ENCODE measurements at regions not wholly inside any gene's neighbourhood (a gene's known extent, or its start where the extent isn't known, plus 50 kb on each side); places are given as distances from the start of the nearest gene placed in this dataset. TPM values are rescaled to one million over a fixed set of nuclear protein-coding genes. Genes with fewer than 3 reads are reported as not detected.

DNA sequence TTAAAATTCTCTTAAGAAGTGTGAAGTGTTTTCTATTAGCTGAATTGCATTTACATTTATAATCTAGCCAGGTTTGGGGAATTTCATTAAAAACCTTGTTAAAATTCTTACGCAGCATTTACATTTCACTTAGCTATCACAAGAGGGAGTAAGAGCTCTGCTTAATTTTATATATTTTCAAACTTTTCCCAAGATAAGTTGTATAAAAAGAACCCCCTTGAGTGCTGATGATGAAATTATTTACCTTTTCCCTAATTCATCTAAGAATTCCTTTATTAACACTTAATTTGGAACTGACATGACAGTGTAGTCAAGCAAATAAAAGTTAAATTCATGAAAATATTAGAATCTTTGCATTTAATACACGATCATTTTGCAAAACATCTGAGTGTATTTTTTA lies 54.2 kb upstream of the ZSWIM2 start:
- Histone ChIP-seq H3K4me2 (no peak overlapping the region), H3K79me2 (replicated peaks; ENCODE audit: insufficient read depth) (no peaks in the 10 kb centered on the region), H3K4me1 (ENCODE audit: insufficient read depth) (no peaks in the 10 kb centered on the region), H3K4me3 (no peak overlapping the region), H3F3A (replicated peaks; ENCODE audit: low read depth) (no peaks in the 10 kb centered on the region), H4K20me1 (replicated peaks; ENCODE audit: insufficient read depth) (no peaks in the 10 kb centered on the region), H2AFZ (no peak overlapping the region), H3K36me3 (ENCODE audit: insufficient read depth) (no peaks in the 10 kb centered on the region), H3K27ac (ENCODE audit: low read depth) (no peak overlapping the region), H3K27me3 (ENCODE audit: insufficient read depth) (no peaks in the 10 kb centered on the region), H3K9me2 (ENCODE audit: insufficient read depth) (no peaks in the 10 kb centered on the region)
- H3K36me3 Mint-ChIP-seq (ENCODE audit: low read depth), result no peaks in the 10 kb centered on the region
- no peak overlapping the region for H3K4me3 Mint-ChIP-seq
- no peaks in the 10 kb centered on the region for H3K9me3 Mint-ChIP-seq
- H3K27ac Mint-ChIP-seq, result no peak overlapping the region
- TF ChIP-seq ZNF114 (CRISPR knock-in tag; IDR thresholded peaks at IDR 0.05), result no peak
- TF ChIP-seq, protein P1, sequence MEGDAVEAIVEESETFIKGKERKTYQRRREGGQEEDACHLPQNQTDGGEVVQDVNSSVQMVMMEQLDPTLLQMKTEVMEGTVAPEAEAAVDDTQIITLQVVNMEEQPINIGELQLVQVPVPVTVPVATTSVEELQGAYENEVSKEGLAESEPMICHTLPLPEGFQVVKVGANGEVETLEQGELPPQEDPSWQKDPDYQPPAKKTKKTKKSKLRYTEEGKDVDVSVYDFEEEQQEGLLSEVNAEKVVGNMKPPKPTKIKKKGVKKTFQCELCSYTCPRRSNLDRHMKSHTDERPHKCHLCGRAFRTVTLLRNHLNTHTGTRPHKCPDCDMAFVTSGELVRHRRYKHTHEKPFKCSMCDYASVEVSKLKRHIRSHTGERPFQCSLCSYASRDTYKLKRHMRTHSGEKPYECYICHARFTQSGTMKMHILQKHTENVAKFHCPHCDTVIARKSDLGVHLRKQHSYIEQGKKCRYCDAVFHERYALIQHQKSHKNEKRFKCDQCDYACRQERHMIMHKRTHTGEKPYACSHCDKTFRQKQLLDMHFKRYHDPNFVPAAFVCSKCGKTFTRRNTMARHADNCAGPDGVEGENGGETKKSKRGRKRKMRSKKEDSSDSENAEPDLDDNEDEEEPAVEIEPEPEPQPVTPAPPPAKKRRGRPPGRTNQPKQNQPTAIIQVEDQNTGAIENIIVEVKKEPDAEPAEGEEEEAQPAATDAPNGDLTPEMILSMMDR (conservative IDR thresholded peaks at IDR 0.05; ENCODE audit: low read depth in 2 of 2), result peak in 1 of 2 experiments; percentile 69; a peak in 3 of 4 replicates
- no peak for TF ChIP-seq EZH2 (IDR thresholded peaks at IDR 0.05; ENCODE audit: low read depth, unreplicated experiment)
- no peaks in the 10 kb centered on the region for H3K4me1 Mint-ChIP-seq
- no peaks in the 10 kb centered on the region for H3K27me3 Mint-ChIP-seq (ENCODE audit: insufficient read depth, low read depth, poor library complexity)
- DNase-seq (ENCODE audit: low spot score), result peak; percentile 33
- ATAC-seq, result no peak

Small RNA genes lying in the stretch of these regions (small RNA-seq; reads per million reads assigned to genes)
- not detected for gene RN7SKP42 (ENCODE audit: low replicate concordance)
- gene RNU6-989P (ENCODE audit: low replicate concordance), result not detected

All from GM23338 (cell line).